GM23338 (cell line): ENCODE measurements at regions not wholly inside any gene's neighbourhood (a gene's known extent, or its start where the extent isn't known, plus 50 kb on each side); places are given as distances from the start of the nearest gene placed in this dataset.

ENCODE experiments used
- ATAC-seq: fragments of 200-7000 bp; cut with Tn5 transposase; 3 replicates; pipeline ENCODE4 v1.9.1; 2020
- DNase-seq: peaks from one replicate; pipeline ENCODE4 v3.0.0-alpha.2; 2015; ENCODE audit warnings: low spot score
- H2AFZ ChIP-seq: fragments of 200-600 bp; sonication (generic); 2 replicates; pipeline ENCODE4 v1.8.0; 2016; ENCODE audit warnings: antibody characterized with exemption, mild to moderate bottlenecking, moderate library complexity
- H3F3A ChIP-seq: fragments of 200-600 bp; sonication (generic); replicated peaks from 2 replicates; pipeline ENCODE4 v1.8.0; 2017; ENCODE audit warnings: antibody characterized with exemption, mixed run types, low read depth
- H3K27ac ChIP-seq: fragments of 200-600 bp; sonication (generic); 2 replicates; pipeline ENCODE4 v1.6.1; 2016; ENCODE audit warnings: low read depth
- H3K27me3 ChIP-seq: fragments of 200-600 bp; sonication (generic); 2 replicates; pipeline ENCODE4 v1.8.0; 2016; ENCODE audit warnings: mild to moderate bottlenecking, mixed run types, moderate library complexity; ENCODE audit not compliant: insufficient read depth
- H3K36me3 ChIP-seq: fragments of 200-600 bp; sonication (generic); 2 replicates; pipeline ENCODE4 v1.8.0; 2016; ENCODE audit warnings: mild to moderate bottlenecking; ENCODE audit not compliant: insufficient read depth
- H3K4me1 ChIP-seq: fragments of 200-600 bp; sonication (generic); 2 replicates; pipeline ENCODE4 v1.8.0; 2016; ENCODE audit warnings: mild to moderate bottlenecking, moderate library complexity; ENCODE audit not compliant: insufficient read depth
- H3K4me2 ChIP-seq: fragments of 200-600 bp; sonication (generic); 2 replicates; pipeline ENCODE4 v1.7.1; 2017; ENCODE audit warnings: mixed run types
- H3K4me3 ChIP-seq: fragments of 200-600 bp; sonication (generic); 2 replicates; pipeline ENCODE4 v1.6.1; 2016; ENCODE audit warnings: mixed run types
- H3K79me2 ChIP-seq: fragments of 200-600 bp; sonication (generic); replicated peaks from 2 replicates; pipeline ENCODE4 v1.8.0; 2017; ENCODE audit warnings: mild to moderate bottlenecking; ENCODE audit not compliant: insufficient read depth
- H3K9me2 ChIP-seq: fragments of 200-600 bp; sonication (generic); 2 replicates; pipeline ENCODE4 v1.8.0; 2017; ENCODE audit not compliant: insufficient read depth
- H4K20me1 ChIP-seq: fragments of 200-600 bp; sonication (generic); replicated peaks from 2 replicates; pipeline ENCODE4 v1.8.0; 2017; ENCODE audit warnings: mild to moderate bottlenecking; ENCODE audit not compliant: insufficient read depth
- H3K27ac Mint-ChIP-seq: 2 replicates; pipeline ENCODE4 v1.8.0; 2020; ENCODE audit warnings: inconsistent platforms, mild to moderate bottlenecking, moderate library complexity, mixed read lengths
- H3K27me3 Mint-ChIP-seq: 3 replicates; pipeline ENCODE4 v1.8.0; 2022; ENCODE audit warnings: low read depth, mild to moderate bottlenecking, moderate library complexity, mixed read lengths, inconsistent platforms; ENCODE audit not compliant: insufficient read depth, poor library complexity
- H3K36me3 Mint-ChIP-seq: 3 replicates; pipeline ENCODE4 v1.8.0; 2021; ENCODE audit warnings: low read depth, mild to moderate bottlenecking, inconsistent platforms, moderate library complexity, mixed read lengths
- H3K4me1 Mint-ChIP-seq: 3 replicates; pipeline ENCODE4 v1.8.0; 2020; ENCODE audit warnings: mild to moderate bottlenecking, inconsistent platforms, mixed read lengths
- H3K4me3 Mint-ChIP-seq: 3 replicates; pipeline ENCODE4 v1.8.0; 2021; ENCODE audit warnings: moderate library complexity, mild to moderate bottlenecking, inconsistent platforms, mixed read lengths
- H3K9me3 Mint-ChIP-seq: 3 replicates; pipeline ENCODE4 v1.8.0; 2020; ENCODE audit warnings: moderate library complexity, mild to moderate bottlenecking, inconsistent platforms, mixed read lengths
- CREB1 ChIP-seq: fragments of 250-450 bp; sonication (Bioruptor Pico); IDR thresholded peaks from 2 replicates; pipeline ENCODE4 v1.5.0; 2020; ENCODE audit warnings: low read depth, mild to moderate bottlenecking, moderate library complexity
- EZH2 ChIP-seq: fragments of 200-600 bp; sonication (generic); IDR thresholded peaks from one replicate; pipeline ENCODE4 v1.8.0; 2017; ENCODE audit warnings: antibody characterized with exemption, mild to moderate bottlenecking, low read depth; ENCODE audit not compliant: unreplicated experiment
- EZH2phosphoT487 ChIP-seq: fragments of 200-600 bp; sonication (generic); IDR thresholded peaks from one replicate; pipeline ENCODE4 v1.8.1; 2018; ENCODE audit warnings: antibody characterized with exemption; ENCODE audit not compliant: unreplicated experiment
- JUNB ChIP-seq: IDR thresholded peaks from one replicate; pipeline ENCODE4 v1.6.1; 2016; ENCODE audit warnings: antibody characterized with exemption; ENCODE audit not compliant: unreplicated experiment
- NANOG ChIP-seq: IDR thresholded peaks from 2 replicates; pipeline ENCODE4 v1.6.1; 2016; ENCODE audit warnings: antibody characterized with exemption, borderline replicate concordance
- POLR2AphosphoS5 ChIP-seq: IDR thresholded peaks from 2 replicates; pipeline ENCODE4 v1.6.1; 2016; ENCODE audit warnings: antibody characterized with exemption, low read depth
- REST ChIP-seq: IDR thresholded peaks from one replicate; pipeline ENCODE4 v1.6.1; 2018; ENCODE audit warnings: antibody characterized with exemption; ENCODE audit not compliant: unreplicated experiment
- STAT1 ChIP-seq: IDR thresholded peaks from one replicate; pipeline ENCODE4 v1.6.1; 2016; ENCODE audit warnings: antibody characterized with exemption; ENCODE audit not compliant: unreplicated experiment
- ZNF114 ChIP-seq: fragments of 250-450 bp; sonication (Bioruptor Pico); IDR thresholded peaks from 2 replicates; pipeline ENCODE4 v1.5.0; 2020; ENCODE audit warnings: mild to moderate bottlenecking, moderate library complexity
- ZNF331 ChIP-seq: fragments of 250-450 bp; sonication (Bioruptor Pico); IDR thresholded peaks from 2 replicates; pipeline ENCODE4 v1.5.0; 2020; ENCODE audit warnings: low read depth, mild to moderate bottlenecking, moderate library complexity
- ZNF462 ChIP-seq: fragments of 250-450 bp; sonication (Bioruptor Pico); IDR thresholded peaks from 2 replicates; pipeline ENCODE4 v1.5.0; 2020; ENCODE audit warnings: mild to moderate bottlenecking, moderate library complexity
- TF ChIP-seq, protein P1 (sequence below): IDR thresholded peaks from 2 replicates; pipeline ENCODE4 v1.6.1; 2016; ENCODE audit warnings: antibody characterized with exemption
- TF ChIP-seq, protein P2 (sequence below), 2 experiments: fragments of 200-600 bp in 1 of 2; sonication (generic) in 1 of 2; conservative IDR thresholded peaks; 2 replicates each; pipeline versions ENCODE4 v1.5.1 to v1.6.1; 2016 to 2017; ENCODE audit warnings: antibody characterized with exemption in 2 of 2, low read depth in 2 of 2, mild to moderate bottlenecking in 2 of 2, moderate library complexity in 1 of 2

GRCh38 chr4:110853242-110853641 lies 230.4 kb upstream of the PITX2 start:
- H2AFZ ChIP-seq, result no peak overlapping the region
- H3K9me2 ChIP-seq, result no peaks in the 10 kb centered on the region
- Mint-ChIP-seq H3K27ac (no peak overlapping the region), H3K36me3 (no peaks in the 10 kb centered on the region), H3K27me3 (peaks cover 6% of the 10 kb centered on the region), H3K4me1 (peaks cover 4% of the 10 kb centered on the region), H3K9me3 (no peaks in the 10 kb centered on the region), H3K4me3 (no peak overlapping the region)
- no peak overlapping the region for H3K4me3 ChIP-seq
- ATAC-seq (no peak), DNase-seq (no peak)
- no peaks in the 10 kb centered on the region for H3K4me1 ChIP-seq
- no peaks in the 10 kb centered on the region for H3K36me3 ChIP-seq
- H3K4me2 ChIP-seq, result no peak overlapping the region
- no peaks in the 10 kb centered on the region for H3F3A ChIP-seq
- H3K27me3 ChIP-seq, result no peaks in the 10 kb centered on the region
- no peaks in the 10 kb centered on the region for H3K79me2 ChIP-seq
- TF ChIP-seq JUNB (no peak), REST (no peak), EZH2phosphoT487 (no peak), NANOG (no peak), STAT1 (no peak), ZNF114 (CRISPR knock-in tag) (no peak), ZNF331 (CRISPR knock-in tag) (no peak), POLR2AphosphoS5 (no peak), CREB1 (no peak), EZH2 (no peak), ZNF462 (CRISPR knock-in tag) (no peak)
- TF ChIP-seq, protein P1, sequence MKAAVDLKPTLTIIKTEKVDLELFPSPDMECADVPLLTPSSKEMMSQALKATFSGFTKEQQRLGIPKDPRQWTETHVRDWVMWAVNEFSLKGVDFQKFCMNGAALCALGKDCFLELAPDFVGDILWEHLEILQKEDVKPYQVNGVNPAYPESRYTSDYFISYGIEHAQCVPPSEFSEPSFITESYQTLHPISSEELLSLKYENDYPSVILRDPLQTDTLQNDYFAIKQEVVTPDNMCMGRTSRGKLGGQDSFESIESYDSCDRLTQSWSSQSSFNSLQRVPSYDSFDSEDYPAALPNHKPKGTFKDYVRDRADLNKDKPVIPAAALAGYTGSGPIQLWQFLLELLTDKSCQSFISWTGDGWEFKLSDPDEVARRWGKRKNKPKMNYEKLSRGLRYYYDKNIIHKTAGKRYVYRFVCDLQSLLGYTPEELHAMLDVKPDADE, result no peak
- TF ChIP-seq, protein P2, sequence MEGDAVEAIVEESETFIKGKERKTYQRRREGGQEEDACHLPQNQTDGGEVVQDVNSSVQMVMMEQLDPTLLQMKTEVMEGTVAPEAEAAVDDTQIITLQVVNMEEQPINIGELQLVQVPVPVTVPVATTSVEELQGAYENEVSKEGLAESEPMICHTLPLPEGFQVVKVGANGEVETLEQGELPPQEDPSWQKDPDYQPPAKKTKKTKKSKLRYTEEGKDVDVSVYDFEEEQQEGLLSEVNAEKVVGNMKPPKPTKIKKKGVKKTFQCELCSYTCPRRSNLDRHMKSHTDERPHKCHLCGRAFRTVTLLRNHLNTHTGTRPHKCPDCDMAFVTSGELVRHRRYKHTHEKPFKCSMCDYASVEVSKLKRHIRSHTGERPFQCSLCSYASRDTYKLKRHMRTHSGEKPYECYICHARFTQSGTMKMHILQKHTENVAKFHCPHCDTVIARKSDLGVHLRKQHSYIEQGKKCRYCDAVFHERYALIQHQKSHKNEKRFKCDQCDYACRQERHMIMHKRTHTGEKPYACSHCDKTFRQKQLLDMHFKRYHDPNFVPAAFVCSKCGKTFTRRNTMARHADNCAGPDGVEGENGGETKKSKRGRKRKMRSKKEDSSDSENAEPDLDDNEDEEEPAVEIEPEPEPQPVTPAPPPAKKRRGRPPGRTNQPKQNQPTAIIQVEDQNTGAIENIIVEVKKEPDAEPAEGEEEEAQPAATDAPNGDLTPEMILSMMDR (conservative IDR thresholded peaks at IDR 0.05; ENCODE audit: low read depth in 2 of 2), result no peak
- no peak overlapping the region for H3K27ac ChIP-seq
- H4K20me1 ChIP-seq, result no peaks in the 10 kb centered on the region
